SK-N-DZ (cell line): ENCODE measurements at regions not wholly inside any gene's neighbourhood (a gene's known extent, or its start where the extent isn't known, plus 50 kb on each side); places are given as distances from the start of the nearest gene placed in this dataset.
A peak's percentile ranks its signal among the peaks of the same experiment; 100 is the strongest.
"Not testable (repeated sequence)": the region's sequence is repeated elsewhere in the genome, so short reads cannot be mapped to it uniquely, and the experiment has no call there.

ENCODE experiments used
- DNase-seq: peaks from one replicate; pipeline ENCODE4 v3.0.0-alpha.2; 2015; ENCODE audit warnings: low spot score

DNA sequence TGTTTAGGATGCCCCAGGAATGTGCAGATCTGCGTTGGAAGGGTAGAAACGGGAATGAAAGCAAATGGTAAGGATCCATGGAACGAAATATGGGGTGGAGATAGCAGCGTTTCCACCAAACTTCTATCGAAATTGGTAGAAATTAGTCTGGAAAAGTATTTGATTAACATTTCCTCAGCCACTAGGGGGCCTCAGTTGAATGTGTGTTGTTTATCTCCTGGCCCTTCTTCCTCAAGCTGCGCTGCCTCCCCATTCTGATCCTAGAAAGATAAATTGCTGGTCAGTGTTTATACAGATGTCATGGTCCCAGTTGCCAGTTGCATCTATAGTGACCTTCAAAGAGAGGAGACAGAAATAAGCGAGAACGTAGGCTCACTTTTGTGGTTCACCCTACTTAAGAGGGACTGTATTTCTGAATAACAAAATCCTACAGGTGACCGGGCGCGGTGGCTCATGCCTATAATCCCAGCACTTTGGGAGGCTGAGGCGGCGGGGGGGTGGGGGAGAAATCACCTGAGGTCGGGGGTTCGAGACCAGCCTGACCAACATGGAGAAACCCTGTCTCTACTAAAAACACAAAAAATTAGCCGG lies 457.1 kb downstream of the SQOR start:
- peak; percentile 76 for DNase-seq

- not testable (repeated sequence) for DNase-seq
Measured at GRCh38 chr15:46098006-46098405, 463.2 kb downstream of the SQOR start.

- no peak for DNase-seq
Measured at GRCh38 chr15:46110755-46111154, 475.9 kb downstream of the SQOR start.

DNA sequence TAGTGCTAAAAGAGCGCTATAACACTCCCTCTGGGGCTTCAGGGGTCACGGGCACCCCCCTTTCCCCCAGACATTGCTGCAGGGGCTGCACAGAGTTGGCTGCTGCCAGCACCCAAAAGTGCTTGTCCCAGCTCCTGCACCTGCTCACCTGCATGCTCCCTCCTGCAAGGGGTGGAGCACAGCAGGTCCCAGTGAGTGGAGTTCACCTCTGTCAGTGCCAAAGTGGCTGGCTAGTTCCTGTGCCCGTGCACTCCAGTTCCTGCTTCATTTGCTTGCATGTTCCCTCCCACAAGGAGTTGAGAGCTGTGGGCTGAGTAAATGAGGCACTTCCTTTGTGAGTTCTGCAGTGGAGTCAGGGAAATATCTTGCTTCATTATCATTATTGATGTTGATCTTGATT lies 476.9 kb downstream of the SQOR start:
- DNase-seq = peak; percentile 64

GRCh38 chr15:46117071-46117470 lies 482.2 kb downstream of the SQOR start:
- DNase-seq = no peak

DNA sequence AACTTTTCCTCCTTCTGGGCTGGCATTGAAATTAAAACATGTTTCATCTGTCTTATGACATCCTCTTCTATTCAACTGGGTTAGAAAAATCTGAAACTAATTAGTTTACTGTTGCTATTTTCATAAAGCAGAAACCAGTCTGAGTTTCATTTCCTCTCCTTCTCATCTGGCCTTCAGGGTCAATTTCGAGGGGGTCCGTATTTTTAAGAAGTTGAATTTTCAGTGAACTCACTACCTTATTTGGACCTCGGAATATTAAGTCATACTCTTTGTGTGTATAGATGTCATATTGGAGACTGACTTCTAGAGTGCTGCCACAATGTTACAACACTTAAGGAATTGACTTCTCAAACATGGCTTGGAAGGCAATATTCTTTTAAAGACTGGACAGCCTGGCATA lies 485.9 kb downstream of the SQOR start:
- no peak for DNase-seq

GRCh38 chr15:46121441-46121840 lies 486.6 kb downstream of the SQOR start:
- no peak for DNase-seq

DNA sequence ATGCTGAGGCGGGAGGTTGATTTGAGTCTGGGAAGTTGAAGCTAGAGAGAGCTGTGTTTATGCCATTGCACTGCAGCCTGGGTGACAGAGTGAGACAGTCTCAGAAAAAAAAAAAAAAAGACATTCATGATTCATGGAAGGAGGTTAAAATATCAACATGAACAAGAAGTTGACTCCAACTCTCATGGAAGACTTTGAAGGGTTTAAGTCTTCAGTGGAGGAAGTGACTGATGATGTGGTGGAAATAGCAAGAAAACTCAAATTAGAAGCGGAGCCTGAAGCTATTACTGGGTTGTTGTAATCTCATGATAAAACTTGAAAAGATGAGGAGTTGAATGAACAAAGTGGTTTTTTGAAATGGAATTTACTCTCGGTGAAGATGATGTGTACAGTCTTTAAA lies 491.8 kb downstream of the SQOR start:
- no peak for DNase-seq

GRCh38 chr15:46127361-46127874 lies 492.6 kb downstream of the SQOR start:
- no peak for DNase-seq

DNA sequence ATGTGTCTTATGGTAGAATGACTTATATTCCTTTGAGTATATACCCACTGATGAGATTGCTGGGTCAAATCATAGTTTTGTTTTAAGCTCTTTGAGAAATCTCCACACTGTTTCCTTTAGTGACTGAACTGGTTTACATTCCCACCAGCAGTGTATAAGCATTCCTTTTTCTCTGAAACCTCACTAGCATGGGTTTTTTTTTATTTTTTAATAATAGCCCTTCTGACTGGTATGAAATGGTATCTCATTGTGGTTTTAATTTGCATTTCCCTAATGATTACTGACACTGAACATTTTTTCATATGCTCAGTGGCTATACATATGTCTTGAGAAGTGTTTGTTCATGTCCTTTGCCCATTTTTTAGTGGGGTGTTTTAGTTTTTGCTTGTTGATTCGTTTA lies 494.3 kb downstream of the SQOR start:
- DNase-seq = no peak

GRCh38 chr15:46131876-46132275 lies 497.0 kb downstream of the SQOR start:
- DNase-seq = no peak

GRCh38 chr15:46137443-46137842 lies 502.6 kb downstream of the SQOR start:
- DNase-seq = no peak

DNA sequence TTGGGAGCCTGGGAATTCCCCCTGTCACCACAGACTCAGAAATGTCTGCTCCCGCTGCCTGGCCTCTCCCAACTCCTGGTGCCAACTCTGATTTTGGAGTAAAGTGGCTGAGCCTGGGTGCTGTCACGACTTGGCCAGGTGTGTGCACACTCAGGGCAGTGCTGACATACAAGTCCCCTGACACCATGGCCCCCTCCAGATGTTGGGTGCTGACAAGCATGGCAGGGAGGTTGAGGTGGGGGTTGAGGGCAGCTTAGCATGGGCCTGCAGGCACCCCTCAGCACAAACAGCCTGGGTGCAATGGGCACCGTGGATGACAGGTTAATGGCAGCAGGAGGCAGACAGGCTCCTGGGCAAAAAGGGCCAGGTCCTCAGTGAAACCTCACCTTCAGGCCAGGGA lies 511.2 kb downstream of the SQOR start:
- DNase-seq = no peak

DNA sequence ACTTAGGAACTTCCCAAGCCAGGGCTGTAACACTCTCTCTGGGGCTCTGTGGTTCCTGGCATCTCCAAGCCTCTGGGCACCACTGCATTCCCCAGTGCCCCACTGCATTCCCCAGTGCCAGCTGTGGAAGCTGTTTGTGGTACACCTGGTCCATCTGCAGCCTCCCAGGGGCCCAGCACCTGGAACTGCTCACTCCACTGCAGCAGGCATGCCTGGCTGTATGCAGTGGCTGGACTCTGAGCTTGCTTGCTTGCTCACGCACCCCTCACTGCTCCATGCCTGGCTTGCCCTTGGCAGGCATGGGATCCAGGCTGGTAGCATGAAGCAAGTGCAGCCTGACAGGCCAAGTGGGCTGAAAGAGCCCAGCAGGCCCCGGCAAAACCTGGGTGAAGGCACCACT lies 512.1 kb downstream of the SQOR start:
- no peak for DNase-seq

DNA sequence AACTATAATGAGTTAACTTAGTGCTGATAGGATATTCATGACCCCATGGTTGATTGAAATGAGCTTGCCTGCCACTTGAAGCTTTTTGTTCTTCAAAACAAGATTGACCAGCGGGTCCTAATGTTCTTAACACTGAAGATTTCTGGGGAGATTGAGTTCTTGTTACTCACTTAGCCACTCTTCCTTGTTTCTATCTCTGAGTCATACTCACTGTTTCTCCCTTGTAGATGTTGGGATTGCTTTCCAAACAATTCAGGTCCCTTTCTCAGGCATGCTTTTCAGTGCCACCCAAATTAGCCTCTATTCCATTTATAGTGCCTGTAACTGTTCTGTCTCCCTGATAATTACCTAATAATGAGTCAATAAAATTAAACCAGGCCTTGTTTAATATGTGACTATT lies 517.0 kb downstream of the SQOR start:
- no peak for DNase-seq

DNA sequence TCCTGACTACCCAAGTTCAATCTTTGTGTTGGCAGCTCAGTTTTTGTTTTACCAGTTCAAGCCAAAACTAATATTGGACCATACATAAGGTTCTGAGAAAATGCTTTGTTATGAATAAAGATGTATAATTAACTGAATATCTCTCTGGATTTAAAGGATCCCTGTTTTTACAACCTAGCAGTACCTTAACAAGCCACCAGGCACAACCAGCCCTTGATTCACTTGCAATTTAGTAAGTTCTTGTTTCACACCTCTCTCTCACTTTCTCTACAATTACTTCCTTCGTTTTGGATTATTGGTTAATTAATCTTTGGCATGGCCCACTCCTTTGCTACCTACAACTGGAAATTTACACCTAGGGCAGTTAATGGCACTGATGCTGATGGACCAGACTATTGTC lies 531.9 kb downstream of the SQOR start:
- no peak for DNase-seq

- no peak for DNase-seq
Measured at GRCh38 chr15:46170326-46170725, 535.5 kb downstream of the SQOR start.

GRCh38 chr15:46174122-46174521 lies 539.3 kb downstream of the SQOR start:
- DNase-seq = no peak

- DNase-seq = no peak
Measured at GRCh38 chr15:46177219-46177618, 542.4 kb downstream of the SQOR start.

GRCh38 chr15:46178138-46178537 lies 543.3 kb downstream of the SQOR start:
- no peak for DNase-seq

- no peak for DNase-seq
Measured at GRCh38 chr15:46207341-46207740, 572.5 kb downstream of the SQOR start.

GRCh38 chr15:46213551-46213950 lies 578.7 kb downstream of the SQOR start:
- DNase-seq = no peak

DNA sequence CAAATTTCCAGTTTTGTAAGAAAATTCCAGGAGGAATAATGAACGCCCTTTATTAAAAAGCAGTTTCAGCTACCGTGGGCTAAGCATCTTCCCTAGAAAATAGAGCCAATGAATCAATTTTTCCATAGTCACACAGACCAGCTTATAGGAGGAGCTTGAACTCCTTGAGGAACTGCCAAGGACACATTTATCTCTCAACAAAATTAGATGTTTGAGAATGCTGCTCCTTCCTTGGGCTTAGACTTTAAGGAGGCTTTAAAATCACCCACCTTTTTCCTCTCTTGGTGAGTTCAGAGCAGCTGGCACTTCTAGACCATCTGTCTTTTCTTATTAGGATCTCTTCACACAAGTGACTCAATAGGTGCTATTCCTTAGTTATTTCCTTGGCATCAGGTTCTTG lies 588.0 kb downstream of the SQOR start:
- no peak for DNase-seq

DNA sequence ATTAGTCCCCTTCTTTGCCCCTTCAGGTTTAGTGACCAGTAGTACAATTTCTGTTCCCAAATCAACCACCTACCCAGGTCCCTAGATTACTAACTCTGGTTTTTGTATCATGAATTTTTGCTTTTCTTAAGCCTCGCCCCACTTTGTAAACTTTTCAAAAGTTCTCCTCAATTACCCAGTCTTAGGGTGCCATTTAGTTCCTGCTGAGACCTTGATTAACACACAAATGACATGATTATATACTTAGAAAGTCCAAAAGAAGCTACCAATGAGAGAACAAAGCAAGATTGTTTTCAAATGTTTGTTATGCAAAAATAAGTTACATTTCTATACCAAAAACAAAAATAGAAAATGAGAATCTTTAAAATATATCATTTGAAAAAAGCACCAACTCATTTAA lies 594.4 kb downstream of the SQOR start:
- no peak for DNase-seq
